PC-3 (cell line): ENCODE measurements at regions not wholly inside any gene's neighbourhood (a gene's known extent, or its start where the extent isn't known, plus 50 kb on each side); places are given as distances from the start of the nearest gene placed in this dataset.

Experiments used
- ATAC-seq: fragments of 200-7000 bp; cut with Tn5 transposase; 2 replicates; pipeline ENCODE4 v1.9.1; 2020; ENCODE audit warnings: mild to moderate bottlenecking, moderate library complexity
- BruUV-seq: library from RNA; stranded (reverse); fragments of 400-500 nt; replicated peaks from 2 replicates; lab custom pipeline; 2021; lab: Mats Ljungman, UMichigan
- CTCF ChIA-PET: fragments of 300-600 bp; sonication (Branson Sonifier 250); formaldehyde crosslinking; loops from one replicate; lab custom pipeline; 2022; ENCODE audit warnings: antibody characterized with exemption; lab: Charles Lee
- POLR2A ChIA-PET: fragments of 300-600 bp; sonication (Branson Sonifier 250); formaldehyde crosslinking; loops from one replicate; lab custom pipeline; 2022; ENCODE audit warnings: antibody characterized with exemption; ENCODE audit not compliant: unreplicated experiment; lab: Charles Lee
- DNase-seq: peaks from one replicate; pipeline ENCODE4 v3.0.0-alpha.2; 2015
- H2AFZ ChIP-seq: fragments of 300-600 bp; sonication (generic); 2 replicates; pipeline ENCODE4 v1.6.0; 2016; ENCODE audit warnings: antibody characterized with exemption, low read length
- H3F3A ChIP-seq: fragments of 300-600 bp; sonication (generic); one replicate; pipeline ENCODE4 v1.6.0; 2017; ENCODE audit warnings: antibody characterized with exemption, low read length, control low read depth, mild to moderate bottlenecking; ENCODE audit not compliant: unreplicated experiment
- H3K27ac ChIP-seq: fragments of 300-600 bp; sonication (generic); 2 replicates; pipeline ENCODE4 v1.5.1; 2016; ENCODE audit warnings: mild to moderate bottlenecking, low read length
- H3K27me3 ChIP-seq: fragments of 300-600 bp; sonication (generic); 2 replicates; pipeline ENCODE4 v1.6.1; 2016; ENCODE audit warnings: low read length, mixed read lengths
- H3K36me3 ChIP-seq: fragments of 300-600 bp; sonication (generic); 2 replicates; pipeline ENCODE4 v1.6.1; 2016; ENCODE audit warnings: low read depth, mixed run types, low read length, mixed read lengths
- H3K4me1 ChIP-seq: fragments of 300-600 bp; sonication (generic); 2 replicates; pipeline ENCODE4 v1.5.1; 2016; ENCODE audit warnings: low read length; ENCODE audit not compliant: insufficient read depth
- H3K4me2 ChIP-seq: fragments of 300-600 bp; sonication (generic); 2 replicates; pipeline ENCODE4 v1.6.0; 2016; ENCODE audit warnings: low read length
- H3K4me3 ChIP-seq: fragments of 300-600 bp; sonication (generic); 2 replicates; pipeline ENCODE4 v1.5.1; 2016; ENCODE audit warnings: mild to moderate bottlenecking, low read length, mixed read lengths
- H3K79me2 ChIP-seq: fragments of 300-600 bp; sonication (generic); 2 replicates; pipeline ENCODE4 v1.6.1; 2017; ENCODE audit warnings: low read length, mixed read lengths
- H3K9ac ChIP-seq: fragments of 300-600 bp; sonication (generic); 2 replicates; pipeline ENCODE4 v1.6.0; 2016; ENCODE audit warnings: mild to moderate bottlenecking, low read length
- H3K9me2 ChIP-seq: fragments of 300-600 bp; sonication (generic); replicated peaks from 2 replicates; pipeline ENCODE4 v1.6.1; 2016; ENCODE audit warnings: mixed run types, low read length, mixed read lengths
- H3K9me3 ChIP-seq: fragments of 300-600 bp; sonication (generic); 2 replicates; pipeline ENCODE4 v1.6.1; 2016; ENCODE audit warnings: low read length, mixed read lengths
- H4K20me1 ChIP-seq: fragments of 300-600 bp; sonication (generic); 2 replicates; pipeline ENCODE4 v1.6.1; 2016; ENCODE audit warnings: low read length, mixed read lengths
- CTCF ChIP-seq: fragments of 300-600 bp; sonication (generic); conservative IDR thresholded peaks from 2 replicates; pipeline ENCODE4 v1.5.1; 2017; ENCODE audit warnings: antibody characterized with exemption, low read depth, mild to moderate bottlenecking, low read length
- EZH2 ChIP-seq: fragments of 300-600 bp; sonication (generic); IDR thresholded peaks from one replicate; pipeline ENCODE4 v1.6.1; 2017; ENCODE audit warnings: antibody characterized with exemption, mild to moderate bottlenecking, low read length; ENCODE audit not compliant: unreplicated experiment
- EZH2phosphoT487 ChIP-seq: fragments of 300-600 bp; sonication (generic); IDR thresholded peaks from 2 replicates; pipeline ENCODE4 v1.6.1; 2018; ENCODE audit warnings: mild to moderate bottlenecking, antibody characterized with exemption, low read length, borderline replicate concordance
- intact Hi-C: fragments of 100-400 bp; cut with micrococcal nuclease; formaldehyde crosslinking; loops from 2 replicates; pipeline ENCODE4 v1.9.0; 2023

GRCh38 chr1:191886977-191887376, 271.3 kb upstream of the RGS18 start:
- no peaks in the 10 kb centered on the region for H3K9me2 ChIP-seq
- no peak for ATAC-seq
- H3K9ac ChIP-seq, result no peak overlapping the region
- no peaks in the 10 kb centered on the region for H3K27me3 ChIP-seq
- no peaks in the 10 kb centered on the region for H3K36me3 ChIP-seq
- H3K4me2 ChIP-seq, result no peak overlapping the region
- CTCF ChIA-PET, result no interaction called here
- H3K79me2 ChIP-seq, result no peaks in the 10 kb centered on the region
- no peak overlapping the region for H3K27ac ChIP-seq
- no peaks in the 10 kb centered on the region for H4K20me1 ChIP-seq
- H3K9me3 ChIP-seq, result no peaks in the 10 kb centered on the region
- no peak overlapping the region for H3K4me3 ChIP-seq
- POLR2A ChIA-PET, result no interaction called here
- TF ChIP-seq EZH2phosphoT487 (no peak), CTCF (no peak), EZH2 (no peak)
- no peak for DNase-seq
- H3F3A ChIP-seq, result no peaks in the 10 kb centered on the region
- no peak overlapping the region for H2AFZ ChIP-seq
- no peaks in the 10 kb centered on the region for H3K4me1 ChIP-seq
- intact Hi-C loops, result no loop called here
- BruUV-seq, result no TSS peak

GRCh38 chr1:191888996-191889622, 269.2 kb upstream of the RGS18 start:
- CTCF ChIA-PET, result interaction anchor here (0.6 kb wide), 1 partner anchor 105 kb away, joined by 3 read pairs; no protein-coding TSS in a partner anchor
- POLR2A ChIA-PET, result no interaction called here
- no peak overlapping the region for H3K4me2 ChIP-seq

More at GRCh38 chr1:191888996-191889622, 269.2 kb upstream of the RGS18 start:
- Histone ChIP-seq H4K20me1 (no peaks in the 10 kb centered on the region), H3K9me3 (no peaks in the 10 kb centered on the region), H3F3A (no peaks in the 10 kb centered on the region), H3K79me2 (no peaks in the 10 kb centered on the region), H3K9me2 (no peaks in the 10 kb centered on the region), H3K36me3 (no peaks in the 10 kb centered on the region), H3K4me1 (no peaks in the 10 kb centered on the region), H3K4me3 (no peak overlapping the region), H2AFZ (no peak overlapping the region), H3K27ac (no peak overlapping the region), H3K9ac (no peak overlapping the region), H3K27me3 (no peaks in the 10 kb centered on the region)
- ATAC-seq (no peak), DNase-seq (no peak)
- intact Hi-C loops, result no loop called here
- no TSS peak for BruUV-seq
- TF ChIP-seq EZH2 (no peak), CTCF (no peak), EZH2phosphoT487 (no peak)
